A549 (cell line): ENCODE measurements at regions not wholly inside any gene's neighbourhood (a gene's known extent, or its start where the extent isn't known, plus 50 kb on each side); places are given as distances from the start of the nearest gene placed in this dataset.

Experiments used
- JUNB ChIP-seq: fragments of >200 bp; sonication (Bioruptor Twin); formaldehyde crosslinking; IDR thresholded peaks from 2 replicates; pipeline ENCODE4 v1.6.1; 2016
- PHF8 ChIP-seq: fragments of 200-600 bp; sonication (generic); IDR thresholded peaks from 2 replicates; pipeline ENCODE4 v1.6.1; 2016; ENCODE audit warnings: low read depth, mild to moderate bottlenecking, antibody characterized with exemption, moderate library complexity, borderline replicate concordance
- TF ChIP-seq, protein P1 (sequence below): fragments of 200-600 bp; sonication (generic); IDR thresholded peaks from 2 replicates; pipeline ENCODE4 v1.6.1; 2016; ENCODE audit warnings: antibody characterized with exemption, mild to moderate bottlenecking, moderate library complexity
- TF ChIP-seq, protein P2 (sequence below): fragments of >200 bp; sonication (Bioruptor Twin); formaldehyde crosslinking; IDR thresholded peaks from 3 replicates; pipeline ENCODE4 v1.5.1; 2016
- TF ChIP-seq, protein P3 (sequence below): fragments of >200 bp; sonication (Bioruptor Twin); formaldehyde crosslinking; IDR thresholded peaks from 3 replicates; pipeline ENCODE4 v1.6.1; 2016

DNA sequence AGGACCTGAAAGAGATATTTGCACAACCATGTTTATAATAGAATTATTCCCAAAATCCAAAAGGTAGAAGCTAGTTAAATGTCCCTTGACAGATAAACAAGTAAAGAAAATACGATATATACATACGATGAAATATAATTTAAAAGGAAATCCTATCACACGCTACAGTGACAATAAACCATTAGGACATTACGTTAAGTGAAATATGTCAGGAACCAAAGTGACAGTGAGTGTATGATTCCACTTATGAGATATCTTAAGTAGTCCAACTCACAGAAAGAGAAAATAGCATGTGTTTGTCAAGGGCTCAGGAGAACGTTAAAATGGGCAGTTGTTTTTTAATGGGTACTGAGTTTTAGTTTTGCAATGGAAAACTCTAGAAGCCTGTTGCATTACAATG, 212.7 kb upstream of the PMFBP1 start:
- TF ChIP-seq, protein P1, sequence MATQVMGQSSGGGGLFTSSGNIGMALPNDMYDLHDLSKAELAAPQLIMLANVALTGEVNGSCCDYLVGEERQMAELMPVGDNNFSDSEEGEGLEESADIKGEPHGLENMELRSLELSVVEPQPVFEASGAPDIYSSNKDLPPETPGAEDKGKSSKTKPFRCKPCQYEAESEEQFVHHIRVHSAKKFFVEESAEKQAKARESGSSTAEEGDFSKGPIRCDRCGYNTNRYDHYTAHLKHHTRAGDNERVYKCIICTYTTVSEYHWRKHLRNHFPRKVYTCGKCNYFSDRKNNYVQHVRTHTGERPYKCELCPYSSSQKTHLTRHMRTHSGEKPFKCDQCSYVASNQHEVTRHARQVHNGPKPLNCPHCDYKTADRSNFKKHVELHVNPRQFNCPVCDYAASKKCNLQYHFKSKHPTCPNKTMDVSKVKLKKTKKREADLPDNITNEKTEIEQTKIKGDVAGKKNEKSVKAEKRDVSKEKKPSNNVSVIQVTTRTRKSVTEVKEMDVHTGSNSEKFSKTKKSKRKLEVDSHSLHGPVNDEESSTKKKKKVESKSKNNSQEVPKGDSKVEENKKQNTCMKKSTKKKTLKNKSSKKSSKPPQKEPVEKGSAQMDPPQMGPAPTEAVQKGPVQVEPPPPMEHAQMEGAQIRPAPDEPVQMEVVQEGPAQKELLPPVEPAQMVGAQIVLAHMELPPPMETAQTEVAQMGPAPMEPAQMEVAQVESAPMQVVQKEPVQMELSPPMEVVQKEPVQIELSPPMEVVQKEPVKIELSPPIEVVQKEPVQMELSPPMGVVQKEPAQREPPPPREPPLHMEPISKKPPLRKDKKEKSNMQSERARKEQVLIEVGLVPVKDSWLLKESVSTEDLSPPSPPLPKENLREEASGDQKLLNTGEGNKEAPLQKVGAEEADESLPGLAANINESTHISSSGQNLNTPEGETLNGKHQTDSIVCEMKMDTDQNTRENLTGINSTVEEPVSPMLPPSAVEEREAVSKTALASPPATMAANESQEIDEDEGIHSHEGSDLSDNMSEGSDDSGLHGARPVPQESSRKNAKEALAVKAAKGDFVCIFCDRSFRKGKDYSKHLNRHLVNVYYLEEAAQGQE, result no peak
- TF ChIP-seq, protein P2, sequence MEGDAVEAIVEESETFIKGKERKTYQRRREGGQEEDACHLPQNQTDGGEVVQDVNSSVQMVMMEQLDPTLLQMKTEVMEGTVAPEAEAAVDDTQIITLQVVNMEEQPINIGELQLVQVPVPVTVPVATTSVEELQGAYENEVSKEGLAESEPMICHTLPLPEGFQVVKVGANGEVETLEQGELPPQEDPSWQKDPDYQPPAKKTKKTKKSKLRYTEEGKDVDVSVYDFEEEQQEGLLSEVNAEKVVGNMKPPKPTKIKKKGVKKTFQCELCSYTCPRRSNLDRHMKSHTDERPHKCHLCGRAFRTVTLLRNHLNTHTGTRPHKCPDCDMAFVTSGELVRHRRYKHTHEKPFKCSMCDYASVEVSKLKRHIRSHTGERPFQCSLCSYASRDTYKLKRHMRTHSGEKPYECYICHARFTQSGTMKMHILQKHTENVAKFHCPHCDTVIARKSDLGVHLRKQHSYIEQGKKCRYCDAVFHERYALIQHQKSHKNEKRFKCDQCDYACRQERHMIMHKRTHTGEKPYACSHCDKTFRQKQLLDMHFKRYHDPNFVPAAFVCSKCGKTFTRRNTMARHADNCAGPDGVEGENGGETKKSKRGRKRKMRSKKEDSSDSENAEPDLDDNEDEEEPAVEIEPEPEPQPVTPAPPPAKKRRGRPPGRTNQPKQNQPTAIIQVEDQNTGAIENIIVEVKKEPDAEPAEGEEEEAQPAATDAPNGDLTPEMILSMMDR, result no peak
- TF ChIP-seq PHF8 (no peak), JUNB (no peak)
- TF ChIP-seq, protein P3, sequence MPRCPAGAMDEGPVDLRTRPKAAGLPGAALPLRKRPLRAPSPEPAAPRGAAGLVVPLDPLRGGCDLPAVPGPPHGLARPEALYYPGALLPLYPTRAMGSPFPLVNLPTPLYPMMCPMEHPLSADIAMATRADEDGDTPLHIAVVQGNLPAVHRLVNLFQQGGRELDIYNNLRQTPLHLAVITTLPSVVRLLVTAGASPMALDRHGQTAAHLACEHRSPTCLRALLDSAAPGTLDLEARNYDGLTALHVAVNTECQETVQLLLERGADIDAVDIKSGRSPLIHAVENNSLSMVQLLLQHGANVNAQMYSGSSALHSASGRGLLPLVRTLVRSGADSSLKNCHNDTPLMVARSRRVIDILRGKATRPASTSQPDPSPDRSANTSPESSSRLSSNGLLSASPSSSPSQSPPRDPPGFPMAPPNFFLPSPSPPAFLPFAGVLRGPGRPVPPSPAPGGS, result no peak
